Hepatocyte (in vitro differentiated cells): ENCODE measurements at regions not wholly inside any gene's neighbourhood (a gene's known extent, or its start where the extent isn't known, plus 50 kb on each side); places are given as distances from the start of the nearest gene placed in this dataset.

Source experiments
- DNase-seq: peaks from one replicate; pipeline ENCODE4 v3.0.0-alpha.2; 2016; ENCODE audit warnings: low spot score
- H2AFZ ChIP-seq: fragments of 200-600 bp; sonication (generic); 2 replicates; pipeline ENCODE4 v1.6.0; 2016; ENCODE audit warnings: antibody characterized with exemption, mild to moderate bottlenecking
- H3K27ac ChIP-seq: fragments of 200-600 bp; sonication (generic); 2 replicates; pipeline ENCODE4 v1.5.1; 2016; ENCODE audit warnings: mild to moderate bottlenecking
- H3K27me3 ChIP-seq: fragments of 200-600 bp; sonication (generic); 2 replicates; pipeline ENCODE4 v1.6.1; 2016
- H3K36me3 ChIP-seq: fragments of 200-600 bp; sonication (generic); replicated peaks from 2 replicates; pipeline ENCODE4 v1.5.1; 2016; ENCODE audit warnings: low read depth; ENCODE audit not compliant: insufficient read depth
- H3K4me1 ChIP-seq: fragments of 200-600 bp; sonication (generic); 2 replicates; pipeline ENCODE4 v1.5.1; 2016; ENCODE audit warnings: mild to moderate bottlenecking, moderate library complexity; ENCODE audit not compliant: insufficient read depth
- H3K4me2 ChIP-seq: fragments of 200-600 bp; sonication (generic); 2 replicates; pipeline ENCODE4 v1.6.0; 2016
- H3K4me3 ChIP-seq: fragments of 200-600 bp; sonication (generic); 2 replicates; pipeline ENCODE4 v1.5.1; 2016; ENCODE audit warnings: mild to moderate bottlenecking
- H3K79me2 ChIP-seq: fragments of 200-600 bp; sonication (generic); 2 replicates; pipeline ENCODE4 v1.6.0; 2017; ENCODE audit warnings: mild to moderate bottlenecking
- H3K9me2 ChIP-seq: fragments of 200-600 bp; sonication (generic); replicated peaks from 2 replicates; pipeline ENCODE4 v1.6.0; 2017; ENCODE audit warnings: mild to moderate bottlenecking; ENCODE audit not compliant: insufficient read depth
- H3K9me3 ChIP-seq: fragments of 200-600 bp; sonication (generic); 2 replicates; pipeline ENCODE4 v1.5.1; 2016; ENCODE audit warnings: low read depth, mild to moderate bottlenecking
- H4K20me1 ChIP-seq: fragments of 200-600 bp; sonication (generic); 2 replicates; pipeline ENCODE4 v1.6.0; 2016; ENCODE audit warnings: mild to moderate bottlenecking; ENCODE audit not compliant: insufficient read depth, poor library complexity, severe bottlenecking
- EZH2 ChIP-seq: fragments of 200-600 bp; sonication (generic); IDR thresholded peaks from 2 replicates; pipeline ENCODE4 v1.6.1; 2016; ENCODE audit warnings: antibody characterized with exemption, mild to moderate bottlenecking, borderline replicate concordance
- EZH2phosphoT487 ChIP-seq: fragments of 200-600 bp; sonication (generic); IDR thresholded peaks from one replicate; pipeline ENCODE4 v1.6.1; 2018; ENCODE audit warnings: antibody characterized with exemption, mild to moderate bottlenecking, low read depth, moderate library complexity; ENCODE audit not compliant: unreplicated experiment, severe bottlenecking
- WGBS: methylation state at CpG from one replicate; pipeline ENCODE4 v1.1.6; 2016; ENCODE audit warnings: low lambda C conversion rate; ENCODE audit errors: missing lambda C conversion rate; 5-methylcytosine and 5-hydroxymethylcytosine counted together
- TF ChIP-seq, protein P1 (sequence below): fragments of 200-600 bp; sonication (generic); IDR thresholded peaks from 2 replicates; pipeline ENCODE4 v1.5.1; 2016; ENCODE audit warnings: antibody characterized with exemption, mild to moderate bottlenecking; ENCODE audit not compliant: poor library complexity

DNA sequence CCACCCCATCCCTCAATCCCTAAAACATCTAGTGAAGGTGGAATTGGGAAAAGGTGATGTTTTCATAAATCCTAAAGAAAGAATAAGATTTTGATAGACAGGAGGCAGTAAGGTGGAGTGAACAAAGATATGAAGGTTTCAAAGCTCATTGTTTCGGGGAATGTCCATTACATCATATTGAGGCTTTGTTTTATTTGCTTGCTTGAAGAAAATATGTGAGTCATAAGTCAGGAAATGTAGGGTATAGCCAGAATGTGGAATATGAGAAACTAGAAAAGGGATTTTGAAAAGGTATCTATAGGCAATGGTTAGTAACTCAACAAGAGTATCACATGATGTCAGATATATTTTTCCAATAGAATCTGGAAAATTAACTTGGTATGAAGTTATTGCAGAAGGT, 1178.5 kb upstream of the ACVR2A start:
- TF ChIP-seq, protein P1, sequence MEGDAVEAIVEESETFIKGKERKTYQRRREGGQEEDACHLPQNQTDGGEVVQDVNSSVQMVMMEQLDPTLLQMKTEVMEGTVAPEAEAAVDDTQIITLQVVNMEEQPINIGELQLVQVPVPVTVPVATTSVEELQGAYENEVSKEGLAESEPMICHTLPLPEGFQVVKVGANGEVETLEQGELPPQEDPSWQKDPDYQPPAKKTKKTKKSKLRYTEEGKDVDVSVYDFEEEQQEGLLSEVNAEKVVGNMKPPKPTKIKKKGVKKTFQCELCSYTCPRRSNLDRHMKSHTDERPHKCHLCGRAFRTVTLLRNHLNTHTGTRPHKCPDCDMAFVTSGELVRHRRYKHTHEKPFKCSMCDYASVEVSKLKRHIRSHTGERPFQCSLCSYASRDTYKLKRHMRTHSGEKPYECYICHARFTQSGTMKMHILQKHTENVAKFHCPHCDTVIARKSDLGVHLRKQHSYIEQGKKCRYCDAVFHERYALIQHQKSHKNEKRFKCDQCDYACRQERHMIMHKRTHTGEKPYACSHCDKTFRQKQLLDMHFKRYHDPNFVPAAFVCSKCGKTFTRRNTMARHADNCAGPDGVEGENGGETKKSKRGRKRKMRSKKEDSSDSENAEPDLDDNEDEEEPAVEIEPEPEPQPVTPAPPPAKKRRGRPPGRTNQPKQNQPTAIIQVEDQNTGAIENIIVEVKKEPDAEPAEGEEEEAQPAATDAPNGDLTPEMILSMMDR: no peak
- TF ChIP-seq EZH2: no peak
- TF ChIP-seq EZH2phosphoT487: no peak
- Histone ChIP-seq H3K9me3 (no peaks in the 10 kb centered on the region), H3K9me2 (no peaks in the 10 kb centered on the region), H4K20me1 (no peaks in the 10 kb centered on the region), H3K79me2 (no peaks in the 10 kb centered on the region), H2AFZ (no peak overlapping the region), H3K4me3 (no peak overlapping the region), H3K27ac (no peak overlapping the region), H3K4me2 (no peak overlapping the region), H3K36me3 (no peaks in the 10 kb centered on the region), H3K27me3 (no peaks in the 10 kb centered on the region), H3K4me1 (no peaks in the 10 kb centered on the region)
- no peak for DNase-seq
- WGBS: 90% methylated on average over 1 of the region's 1 CpG

DNA sequence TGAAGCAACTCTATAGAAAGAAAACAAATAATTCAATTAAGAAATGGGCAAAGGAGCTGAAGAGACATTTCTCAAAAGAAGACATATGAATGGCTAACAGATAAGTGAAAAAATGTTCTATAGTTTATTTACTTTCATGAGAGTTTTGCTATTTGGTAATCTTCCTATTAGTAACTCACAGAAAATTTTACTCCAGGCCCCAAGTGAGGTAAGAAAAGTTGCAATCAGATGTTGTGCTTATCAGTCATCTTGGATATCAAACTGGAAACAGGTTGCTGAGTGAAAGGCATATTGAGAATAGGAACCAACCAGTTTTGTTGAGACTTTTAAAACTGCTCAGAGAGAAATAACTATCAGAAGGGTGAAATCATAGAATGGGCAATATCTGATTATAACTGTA, 1179.0 kb upstream of the ACVR2A start:
- H3K9me3 ChIP-seq: no peaks in the 10 kb centered on the region
- no peaks in the 10 kb centered on the region for H3K27me3 ChIP-seq
- H3K27ac ChIP-seq: no peak overlapping the region
- no peaks in the 10 kb centered on the region for H3K4me1 ChIP-seq
- no peak overlapping the region for H2AFZ ChIP-seq
- no peaks in the 10 kb centered on the region for H3K9me2 ChIP-seq
- H4K20me1 ChIP-seq: no peaks in the 10 kb centered on the region
- no peak overlapping the region for H3K4me2 ChIP-seq
- TF ChIP-seq EZH2 (no peak), EZH2phosphoT487 (no peak)
- no peaks in the 10 kb centered on the region for H3K36me3 ChIP-seq
- DNase-seq: no peak
- H3K79me2 ChIP-seq: no peaks in the 10 kb centered on the region
- H3K4me3 ChIP-seq: no peak overlapping the region

DNA sequence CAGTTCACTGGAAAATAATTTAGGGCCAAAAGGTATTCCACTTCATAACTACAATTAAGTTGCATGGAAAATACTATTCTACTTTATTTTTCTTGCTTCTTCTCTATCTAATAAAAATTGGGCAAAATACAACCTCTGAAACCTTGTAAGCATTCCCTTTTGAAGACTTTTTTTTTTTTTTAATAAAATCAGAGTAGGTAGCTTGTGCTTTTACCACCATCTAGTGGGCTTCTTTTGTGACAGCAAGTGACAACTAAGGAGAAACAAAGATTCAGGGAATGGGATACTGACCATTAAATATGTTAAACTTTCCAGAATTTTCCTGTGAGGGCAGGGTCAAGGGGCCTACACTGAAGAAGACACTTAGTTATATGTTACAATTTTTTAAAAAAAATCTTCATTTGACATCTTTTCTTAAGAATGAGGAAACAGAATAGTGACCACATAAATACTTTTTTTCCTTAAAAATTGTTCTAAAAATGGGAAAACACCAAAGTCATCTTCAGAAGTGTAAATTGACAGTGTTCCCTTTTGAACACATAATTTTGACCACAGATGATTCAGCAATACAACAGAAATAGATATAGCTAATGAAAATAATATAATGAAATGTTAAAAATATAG, 1183.2 kb upstream of the ACVR2A start:
- no peaks in the 10 kb centered on the region for H3K9me3 ChIP-seq
- peak; percentile 52 for DNase-seq
- no peaks in the 10 kb centered on the region for H3K4me1 ChIP-seq
- H3K36me3 ChIP-seq: no peaks in the 10 kb centered on the region
- no peak overlapping the region for H3K27ac ChIP-seq
- no peak overlapping the region for H3K4me2 ChIP-seq
- no peaks in the 10 kb centered on the region for H3K9me2 ChIP-seq
- H3K4me3 ChIP-seq: no peak overlapping the region
- H3K79me2 ChIP-seq: no peaks in the 10 kb centered on the region
- H2AFZ ChIP-seq: no peak overlapping the region
- TF ChIP-seq, protein P1: peak; percentile 84
- TF ChIP-seq EZH2phosphoT487 (no peak), EZH2 (no peak)
- no peaks in the 10 kb centered on the region for H3K27me3 ChIP-seq
- no peaks in the 10 kb centered on the region for H4K20me1 ChIP-seq

DNA sequence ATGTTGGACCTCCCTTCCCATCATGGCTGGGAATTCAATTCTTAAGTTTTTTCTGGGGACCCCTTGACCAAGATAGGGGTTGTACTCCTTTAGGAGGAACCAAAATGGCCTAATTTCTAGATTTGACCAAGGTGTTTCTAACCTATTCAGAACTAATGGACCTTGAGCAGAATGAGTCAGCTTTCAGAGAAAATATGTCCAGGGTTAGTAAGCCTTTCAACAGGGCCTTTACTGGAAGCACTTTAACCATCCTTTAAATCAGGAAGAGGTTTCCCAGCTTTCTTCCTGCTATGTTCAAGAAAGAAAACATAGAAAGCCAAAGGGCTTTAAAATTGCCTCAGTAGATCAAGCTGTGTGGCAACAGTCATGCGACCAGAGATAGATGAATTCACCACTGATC, 1184.9 kb upstream of the ACVR2A start:
- no peak overlapping the region for H3K27ac ChIP-seq
- 93% methylated on average over 1 of the region's 1 CpG for WGBS
- DNase-seq: no peak
- H3K27me3 ChIP-seq: no peaks in the 10 kb centered on the region
- H3K4me1 ChIP-seq: no peaks in the 10 kb centered on the region
- no peak overlapping the region for H2AFZ ChIP-seq
- H3K36me3 ChIP-seq: no peaks in the 10 kb centered on the region
- H3K9me2 ChIP-seq: no peaks in the 10 kb centered on the region
- no peak overlapping the region for H3K4me2 ChIP-seq
- TF ChIP-seq EZH2phosphoT487 (no peak), EZH2 (no peak)
- TF ChIP-seq, protein P1: no peak
- H4K20me1 ChIP-seq: no peaks in the 10 kb centered on the region
- H3K4me3 ChIP-seq: no peak overlapping the region
- H3K9me3 ChIP-seq: no peaks in the 10 kb centered on the region
- no peaks in the 10 kb centered on the region for H3K79me2 ChIP-seq
